ENCODE measurements at regions not wholly inside any gene's neighbourhood (a gene's known extent, or its start where the extent isn't known, plus 50 kb on each side); places are given as distances from the start of the nearest gene placed in this dataset.

DNA sequence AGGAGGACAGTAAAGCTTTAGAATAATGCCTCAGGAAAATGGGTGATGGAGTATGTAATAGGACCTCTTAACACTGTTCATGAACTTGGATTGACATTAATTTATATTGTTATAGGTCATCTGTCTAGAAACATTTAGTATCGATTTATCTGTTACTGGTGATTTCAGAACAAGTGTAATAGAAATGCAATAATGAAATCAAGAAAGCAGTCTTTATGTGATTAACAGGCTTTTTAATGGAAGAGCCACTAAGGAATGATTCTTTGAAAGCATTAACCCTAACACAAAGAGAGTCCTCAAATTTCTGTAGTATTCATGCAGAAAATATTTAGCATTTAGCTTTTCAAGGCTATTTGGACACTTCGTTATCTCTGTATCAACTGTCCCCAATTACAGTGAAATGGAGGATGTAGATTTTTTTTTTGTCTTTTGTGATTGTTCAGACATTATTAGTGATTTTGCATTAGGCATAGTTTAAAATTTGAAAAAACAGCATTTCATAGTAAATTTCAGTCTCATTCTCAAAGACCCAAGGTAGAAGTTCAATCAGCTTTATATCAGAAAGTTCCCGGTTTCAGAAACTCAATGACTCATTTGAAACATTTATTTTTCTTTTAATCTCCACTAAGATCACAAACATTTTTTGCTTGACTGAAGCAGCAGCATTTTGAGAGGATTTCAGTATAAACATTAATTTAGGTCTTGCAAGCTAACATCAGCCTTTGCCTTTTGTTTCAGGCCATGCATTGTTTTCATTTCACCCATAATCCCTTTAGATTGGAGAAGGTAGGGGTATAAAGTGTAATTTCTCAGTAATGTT is 56.3 kb downstream of the AGTR2 start:
- DNase-seq (ENCODE audit: low spot score) = no peak

DNA sequence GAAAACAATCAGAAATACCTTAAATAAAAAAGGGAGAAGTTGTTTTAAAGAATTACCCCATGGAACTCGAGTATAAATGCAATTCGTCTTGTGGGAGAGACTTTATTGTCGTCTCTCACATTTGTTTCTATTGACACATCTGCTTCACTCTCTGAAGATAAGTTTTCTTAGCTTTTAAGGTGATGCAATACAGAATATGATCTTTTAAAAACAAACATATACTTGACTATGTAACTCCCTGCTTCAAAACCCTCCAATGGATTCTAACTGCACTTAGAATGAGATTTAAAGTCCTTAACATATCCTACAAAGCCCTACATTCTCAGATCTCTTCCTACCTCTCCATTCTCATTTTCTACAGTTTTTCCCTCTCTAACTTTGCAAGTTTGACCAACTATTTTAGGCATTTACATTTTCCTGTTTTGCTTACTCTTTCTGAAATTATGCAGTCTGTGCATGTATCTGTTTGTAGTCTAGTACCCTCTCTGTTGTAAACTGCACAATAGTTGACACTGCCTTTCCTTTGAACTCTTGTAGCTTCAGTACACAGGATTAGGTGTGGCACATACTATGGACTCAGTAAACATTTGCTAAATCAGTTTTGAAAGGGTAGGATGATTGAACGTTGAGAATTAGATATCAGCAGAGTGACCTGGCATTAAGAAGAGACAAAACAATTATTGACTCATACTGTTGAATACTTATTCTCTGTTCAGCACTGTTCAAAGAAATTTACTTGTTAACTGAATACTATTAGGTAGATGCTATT is 59.8 kb downstream of the AGTR2 start:
- DNase-seq (ENCODE audit: low spot score) = no peak

DNA sequence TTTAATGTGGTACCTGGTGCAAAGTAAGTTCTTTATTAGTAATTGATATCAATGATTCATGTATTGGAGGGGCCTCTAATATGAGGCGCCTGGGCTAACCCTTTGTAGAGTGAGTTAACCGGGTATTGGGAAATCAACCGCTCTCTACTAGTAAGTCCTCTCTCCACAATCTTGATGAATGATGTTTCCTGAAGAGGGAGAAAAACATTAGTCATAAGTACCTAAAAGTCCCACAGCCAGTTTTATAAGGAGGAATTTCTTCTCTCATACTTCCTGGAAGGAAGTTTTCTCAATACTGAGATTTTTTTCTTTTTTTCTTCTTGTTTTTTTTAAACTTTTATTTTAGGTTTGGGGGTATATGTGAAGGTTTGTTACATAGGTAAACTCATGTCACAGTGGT is 62.3 kb downstream of the AGTR2 start:
- DNase-seq (ENCODE audit: low spot score) = peak; percentile 18

DNA sequence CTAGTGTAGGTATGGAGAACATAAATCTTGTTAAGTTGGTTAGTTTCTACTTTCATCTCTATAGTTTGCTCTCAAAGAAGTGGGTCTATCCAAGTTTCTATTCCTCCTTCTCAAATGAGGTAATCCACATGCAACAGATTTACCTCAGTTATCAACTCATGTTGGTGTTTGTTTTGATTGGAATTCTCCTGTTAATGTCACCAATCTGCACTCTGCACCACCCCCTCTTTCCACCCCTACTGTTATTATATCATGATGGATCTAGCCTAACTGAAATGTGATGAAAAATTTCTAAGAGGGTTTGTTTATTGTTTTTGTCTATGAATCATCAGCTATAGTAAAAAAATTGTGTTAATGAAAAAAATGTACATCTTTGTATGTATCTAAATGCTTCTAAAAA is 66.1 kb downstream of the AGTR2 start:
- DNase-seq (ENCODE audit: low spot score) = no peak

DNA sequence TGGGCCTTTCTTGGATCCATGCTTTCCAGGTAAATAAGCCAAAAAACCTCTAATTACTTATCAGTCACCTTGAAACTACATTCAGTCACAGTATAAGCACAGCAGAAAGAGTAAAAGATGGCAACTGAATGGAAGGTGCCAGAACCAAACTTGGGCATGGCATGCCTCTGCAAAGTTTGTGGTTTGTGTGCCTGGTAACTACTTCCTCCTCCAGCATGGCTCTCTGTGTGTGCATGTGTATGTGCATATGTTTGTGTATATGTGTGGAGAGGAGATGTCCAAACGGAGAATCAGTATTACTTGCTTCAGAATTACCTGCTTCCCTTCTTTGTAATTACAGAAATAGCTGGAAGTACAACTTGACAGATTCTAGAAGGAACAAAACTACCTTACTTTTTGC is 67.5 kb downstream of the AGTR2 start:
- no peak for DNase-seq (ENCODE audit: low spot score)

DNA sequence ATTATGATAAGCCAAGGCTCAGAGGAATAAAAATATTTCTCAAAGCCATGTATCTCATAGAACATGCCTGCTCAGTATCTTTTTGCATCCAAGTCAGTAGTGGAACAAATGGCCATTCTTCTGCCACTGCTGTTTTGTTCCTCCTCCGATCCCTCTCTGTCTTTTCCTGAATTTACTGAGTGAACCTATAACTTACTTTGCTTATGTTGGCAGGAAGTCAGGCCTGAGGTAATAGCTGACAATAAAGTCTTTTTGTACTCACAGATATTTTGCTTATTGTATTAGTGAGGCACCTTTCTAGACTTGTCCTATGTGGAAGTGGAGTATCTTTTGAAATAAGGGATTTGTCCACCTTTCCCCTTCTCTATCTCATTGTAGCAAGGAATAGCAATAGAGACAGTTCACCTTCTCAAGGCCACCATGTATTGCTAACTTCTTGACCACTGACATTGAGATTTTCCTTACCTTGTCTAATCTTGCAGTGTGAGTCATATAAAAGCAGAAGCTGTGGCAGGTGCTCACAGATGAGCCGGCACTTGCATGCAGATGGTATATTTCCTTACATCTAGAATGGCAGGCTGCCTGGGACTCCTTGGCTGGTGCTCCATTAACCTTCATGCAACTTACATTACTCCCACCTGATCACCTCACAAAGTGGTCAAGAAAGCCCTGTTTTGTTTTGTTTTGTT is 68.2 kb downstream of the AGTR2 start:
- DNase-seq (ENCODE audit: low spot score) = no peak

DNA sequence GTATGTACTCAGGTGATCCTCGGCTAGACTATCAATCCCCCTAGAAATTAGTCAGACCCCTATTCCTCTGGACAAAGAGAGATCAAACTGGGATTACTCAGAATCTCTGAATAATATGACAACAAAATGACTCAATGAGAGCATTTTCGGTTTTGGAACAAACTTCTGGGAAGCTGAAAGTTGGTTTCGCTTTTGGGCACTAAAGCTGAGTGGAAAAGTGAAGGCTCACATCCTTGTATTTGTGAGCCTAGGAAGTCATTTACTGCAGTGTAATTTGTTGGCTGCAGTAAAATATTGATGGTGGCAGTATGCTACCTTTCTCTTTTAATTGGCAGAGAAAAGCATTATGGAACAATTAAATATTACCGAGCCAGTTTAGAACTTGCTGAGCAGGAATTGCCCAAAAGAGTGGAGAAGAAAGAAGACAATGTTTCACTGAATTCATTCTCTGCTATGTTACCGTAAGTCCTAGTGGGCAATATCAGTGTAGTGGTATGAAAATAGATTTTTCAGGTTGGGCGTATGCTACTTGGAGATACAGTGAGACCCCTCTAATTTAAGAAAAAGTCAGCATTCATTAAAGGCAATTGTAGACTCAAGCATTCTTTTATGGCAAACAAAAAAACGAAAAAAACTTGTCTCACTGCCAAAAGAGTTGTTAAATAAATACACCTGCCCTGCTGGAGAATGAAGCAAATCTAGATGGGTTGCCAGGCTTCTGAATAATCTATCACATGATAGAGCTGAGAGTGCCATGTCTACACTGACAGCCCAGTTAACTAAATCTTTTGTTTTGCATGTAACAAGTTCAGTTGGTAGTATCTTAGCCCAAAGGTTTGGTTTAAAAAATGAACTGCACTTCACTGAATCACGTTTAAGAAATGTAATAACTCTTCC is 69.6 kb downstream of the AGTR2 start:
- peak; percentile 1 for DNase-seq (ENCODE audit: low spot score)

DNA sequence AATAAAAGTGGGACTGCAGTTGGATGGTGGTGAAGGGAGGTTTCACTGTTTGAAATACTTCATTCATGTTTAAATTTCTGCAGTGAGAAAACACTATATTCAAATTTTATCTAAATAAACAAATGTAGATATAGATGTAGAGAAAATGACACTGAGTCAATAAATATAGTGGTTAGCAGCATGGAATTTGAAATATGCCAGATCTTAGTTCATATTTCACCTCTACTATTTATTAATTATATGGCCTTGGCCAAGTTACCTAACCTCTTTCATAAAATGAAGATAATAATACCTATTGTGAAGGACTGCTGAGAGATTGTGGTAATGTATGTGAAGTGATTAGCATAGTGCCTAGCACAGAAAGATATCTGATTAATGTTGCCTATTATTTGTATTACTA is 70.5 kb downstream of the AGTR2 start:
- DNase-seq (ENCODE audit: low spot score) = no peak

DNA sequence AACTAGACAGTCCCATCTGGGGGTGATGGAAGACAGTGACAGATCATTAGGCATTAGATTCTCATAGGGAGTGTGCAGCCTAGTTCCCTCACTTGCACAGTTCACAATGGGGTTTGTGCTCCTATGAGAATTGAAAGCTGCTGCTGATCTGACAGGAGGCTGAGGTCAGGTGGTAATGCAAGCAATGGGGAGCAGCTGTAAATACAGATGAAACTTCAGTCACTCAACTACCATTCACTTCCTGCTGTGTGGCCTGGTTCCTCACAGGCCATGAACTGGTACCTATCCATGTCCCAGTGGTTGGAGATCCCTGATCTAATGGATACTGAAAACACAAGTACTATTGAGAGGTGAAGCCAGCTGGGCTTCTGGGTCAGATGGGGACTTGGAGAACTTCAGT is 72.5 kb downstream of the AGTR2 start:
- DNase-seq (ENCODE audit: low spot score) = no peak

DNA sequence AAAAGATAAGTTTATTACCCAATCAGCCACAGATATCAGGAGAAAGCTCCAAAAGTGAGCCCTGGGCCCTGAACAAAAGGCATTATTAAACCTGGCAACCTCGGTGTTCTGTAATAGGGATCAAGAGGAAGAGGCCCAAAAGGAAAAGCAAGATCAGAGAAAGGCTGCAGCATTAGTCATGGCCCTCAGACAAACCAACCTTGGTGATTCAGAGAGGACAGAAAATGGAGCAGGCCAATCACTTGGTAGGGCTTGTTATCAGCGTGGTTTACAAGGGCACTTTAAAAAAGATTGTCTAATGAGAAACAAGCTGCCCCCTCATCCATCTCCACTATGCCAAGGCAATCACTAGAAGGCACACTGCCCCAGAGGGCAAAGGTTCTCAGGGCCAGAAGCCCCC is 75.7 kb downstream of the AGTR2 start:
- no peak for DNase-seq (ENCODE audit: low spot score)

DNA sequence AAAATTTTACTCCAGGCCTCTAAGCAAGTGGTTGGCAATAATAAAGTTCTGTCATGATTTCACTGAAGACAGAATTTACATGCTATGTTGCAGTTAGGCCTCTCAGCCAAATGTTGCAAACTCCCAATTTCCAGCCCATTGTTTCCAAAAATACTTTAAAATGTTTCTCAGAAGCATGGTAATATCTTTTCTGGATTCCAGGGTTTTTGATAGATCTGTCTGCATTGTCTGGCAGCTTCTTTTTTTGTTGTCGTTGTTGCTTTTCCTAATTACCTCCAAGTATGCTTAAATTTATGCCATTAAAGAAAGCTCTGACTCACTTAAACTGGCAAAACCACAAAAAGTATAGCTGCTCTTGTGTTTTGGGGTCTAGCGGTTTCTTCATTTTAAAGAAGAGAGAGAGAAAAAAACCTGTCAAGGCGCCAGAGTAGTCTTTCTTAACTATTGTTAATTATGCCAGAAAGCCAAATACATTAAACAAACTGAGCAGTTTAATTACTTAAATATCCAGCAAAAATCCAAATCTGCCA is 97.0 kb downstream of the AGTR2 start:
- DNase-seq (ENCODE audit: low spot score) = no peak

DNA sequence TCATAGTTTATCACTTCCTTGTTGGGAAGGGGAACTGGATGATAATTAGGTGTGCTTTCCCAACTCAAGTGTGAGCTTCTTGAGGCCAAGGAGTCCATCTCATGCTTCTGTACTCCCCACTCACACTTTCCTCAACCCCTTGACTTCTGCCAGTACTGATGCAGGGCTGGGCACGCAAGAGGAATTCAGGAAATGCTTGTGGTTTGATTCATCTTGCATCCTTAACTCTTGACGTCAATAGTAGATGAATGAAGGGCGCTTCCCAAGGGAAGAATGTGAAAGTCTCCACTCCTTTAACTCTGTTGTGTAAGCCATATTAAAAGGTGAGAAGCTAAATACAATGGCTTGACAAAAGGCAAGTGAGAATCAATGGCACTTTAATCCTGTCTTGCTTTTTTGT is 101.8 kb downstream of the AGTR2 start:
- peak; percentile 74 for DNase-seq (ENCODE audit: low spot score)

DNA sequence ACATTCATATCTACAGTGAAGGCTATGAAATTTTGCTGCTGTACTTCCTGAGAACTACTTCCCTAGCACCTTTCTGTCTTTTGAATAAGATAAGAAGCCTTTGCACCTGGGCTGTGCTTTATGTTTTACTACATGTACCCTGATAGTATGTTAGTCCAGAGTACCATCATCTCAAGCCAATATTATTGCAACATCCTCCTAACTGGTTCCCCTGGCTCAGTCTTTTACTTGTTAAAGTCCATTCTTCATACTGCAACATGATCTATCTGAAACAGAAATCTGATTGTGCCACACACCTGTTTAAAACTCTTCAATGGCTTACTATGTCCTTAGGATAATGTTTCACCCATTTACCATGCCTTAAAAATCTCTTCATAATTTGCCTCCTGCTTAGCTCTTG is 102.3 kb downstream of the AGTR2 start:
- DNase-seq (ENCODE audit: low spot score) = no peak

DNA sequence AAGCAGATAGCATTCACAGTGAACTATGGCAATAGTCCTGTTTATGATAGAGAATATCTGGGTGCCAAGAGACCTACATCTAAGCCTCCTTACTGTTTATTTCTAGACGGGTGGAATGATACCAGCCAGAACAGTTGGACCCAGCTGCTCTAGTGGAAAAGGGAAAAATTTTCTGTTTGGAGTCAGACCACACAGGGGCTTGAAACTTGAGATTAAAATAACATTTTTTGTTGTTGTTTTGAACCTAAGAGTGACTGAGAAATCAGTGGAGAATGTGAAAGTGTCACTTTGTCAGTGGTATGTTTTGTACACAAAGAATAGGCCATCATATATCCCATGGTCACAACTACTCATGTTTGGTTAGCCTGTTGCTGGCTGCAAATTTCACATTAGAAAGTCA is 105.7 kb downstream of the AGTR2 start:
- DNase-seq (ENCODE audit: low spot score) = no peak

DNA sequence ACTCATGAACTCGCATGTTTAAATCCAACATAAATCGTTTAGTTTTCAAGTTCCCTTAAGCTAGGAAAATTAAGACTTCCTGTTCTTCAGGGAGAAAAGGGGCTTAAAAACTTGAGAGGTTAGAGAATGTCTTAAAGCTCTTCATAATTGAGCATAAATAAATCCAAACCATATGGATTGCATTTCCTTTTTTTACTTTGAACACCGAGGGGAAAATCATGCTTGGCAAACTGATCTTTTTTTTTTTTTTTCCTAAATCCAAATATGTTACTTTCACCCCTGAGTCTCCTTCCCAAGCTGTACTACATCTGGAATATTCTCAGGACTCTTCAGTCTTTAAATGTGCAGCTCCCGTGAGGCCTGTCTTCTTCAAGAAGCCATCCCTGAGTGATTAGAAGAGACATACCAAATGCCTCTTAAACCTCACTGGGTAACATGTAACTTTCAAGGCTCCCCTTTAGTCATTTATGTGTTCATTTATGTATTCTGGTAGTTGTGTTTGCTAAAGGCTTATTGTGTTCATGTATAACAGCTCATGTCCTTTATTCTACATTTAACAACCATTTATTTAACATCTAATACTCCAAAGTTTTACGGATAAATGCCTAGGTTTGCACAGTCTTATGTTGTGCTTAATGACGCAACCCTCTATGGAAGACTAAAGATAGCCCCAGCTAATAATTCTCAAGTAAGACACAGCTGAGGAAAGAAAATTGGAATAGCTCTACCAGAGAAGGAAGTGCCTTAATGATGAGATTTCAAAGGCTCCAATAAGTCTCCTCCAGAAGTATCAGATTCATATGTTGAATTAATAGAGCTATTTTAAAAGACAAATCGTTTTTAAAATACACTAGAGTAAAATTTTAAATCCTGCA is 107.0 kb downstream of the AGTR2 start:
- DNase-seq (ENCODE audit: low spot score) = no peak

DNA sequence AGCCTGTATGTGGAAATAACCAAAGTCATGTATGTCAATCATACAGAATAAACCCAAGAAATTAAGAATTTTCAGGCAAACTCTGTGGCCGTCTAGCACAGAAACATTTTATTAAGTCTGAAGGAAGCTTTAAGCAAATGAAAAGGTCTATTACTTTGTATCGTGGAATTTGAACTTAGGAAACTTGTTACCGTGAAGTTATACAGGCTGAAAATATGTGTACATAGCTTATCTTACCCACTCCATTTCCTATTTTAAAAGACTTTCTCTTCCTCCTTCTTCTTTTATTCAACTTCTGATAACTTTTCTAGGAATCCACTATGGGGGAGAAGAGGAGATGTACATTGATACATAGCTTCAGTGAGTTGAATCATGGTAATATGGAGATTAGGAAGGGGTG is 108.3 kb downstream of the AGTR2 start:
- DNase-seq (ENCODE audit: low spot score) = no peak

DNA sequence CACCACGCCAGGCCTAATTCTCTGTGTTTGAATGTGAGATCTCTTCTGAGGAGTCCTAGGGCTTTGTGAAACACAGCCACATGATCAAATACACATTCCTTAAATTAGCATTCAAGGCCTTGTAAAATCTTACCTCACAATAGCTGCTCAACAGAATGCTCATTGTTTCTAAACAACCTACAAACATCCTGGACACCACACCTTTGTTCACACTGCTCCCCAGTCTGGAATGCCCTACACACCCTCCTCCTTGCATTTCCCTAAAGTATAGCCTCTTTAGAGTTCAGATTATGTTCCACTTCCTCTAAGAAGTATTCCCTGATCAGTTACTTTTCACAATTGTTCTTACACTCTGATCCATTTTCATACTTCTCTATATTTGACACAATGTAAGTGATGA is 110.6 kb downstream of the AGTR2 start:
- DNase-seq (ENCODE audit: low spot score) = no peak

DNA sequence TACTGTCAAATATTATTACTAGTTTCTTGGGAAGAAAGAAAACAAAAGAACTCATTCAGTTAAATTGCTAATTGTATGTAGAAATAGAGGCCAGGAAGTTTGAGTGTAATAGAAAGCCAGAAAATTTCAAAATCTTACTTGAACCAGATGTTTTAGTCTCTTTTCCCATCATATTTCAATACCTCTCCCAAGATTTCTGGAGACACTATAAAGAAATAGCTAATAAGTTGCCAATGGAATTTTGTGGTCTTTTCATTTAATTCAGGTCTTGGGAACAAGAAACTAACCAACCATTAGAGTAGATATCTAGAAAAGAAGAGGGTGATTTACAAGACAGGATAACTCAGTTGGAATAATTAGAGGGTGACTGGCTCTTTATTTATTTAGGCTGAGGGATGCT is 112.2 kb downstream of the AGTR2 start:
- DNase-seq (ENCODE audit: low spot score) = no peak

DNA sequence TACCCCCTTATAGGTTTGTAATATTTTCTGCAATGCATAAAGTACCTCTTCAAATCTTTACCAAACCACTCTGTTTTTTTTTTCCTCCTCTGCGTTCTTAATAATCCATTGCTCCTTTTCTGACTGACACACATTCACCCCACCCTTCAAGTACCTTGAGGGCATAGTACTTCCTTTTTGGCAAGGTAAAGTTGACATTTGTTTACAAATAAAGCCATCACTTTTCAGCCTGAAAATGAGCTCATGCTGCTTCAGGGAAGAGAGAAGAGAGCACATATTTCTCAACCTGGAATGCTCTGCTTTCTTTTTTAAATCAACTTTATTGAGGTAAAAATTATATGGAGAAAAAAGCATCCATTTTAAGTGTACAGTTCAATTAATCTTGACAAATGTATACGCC is 113.9 kb downstream of the AGTR2 start:
- DNase-seq (ENCODE audit: low spot score) = no peak

DNA sequence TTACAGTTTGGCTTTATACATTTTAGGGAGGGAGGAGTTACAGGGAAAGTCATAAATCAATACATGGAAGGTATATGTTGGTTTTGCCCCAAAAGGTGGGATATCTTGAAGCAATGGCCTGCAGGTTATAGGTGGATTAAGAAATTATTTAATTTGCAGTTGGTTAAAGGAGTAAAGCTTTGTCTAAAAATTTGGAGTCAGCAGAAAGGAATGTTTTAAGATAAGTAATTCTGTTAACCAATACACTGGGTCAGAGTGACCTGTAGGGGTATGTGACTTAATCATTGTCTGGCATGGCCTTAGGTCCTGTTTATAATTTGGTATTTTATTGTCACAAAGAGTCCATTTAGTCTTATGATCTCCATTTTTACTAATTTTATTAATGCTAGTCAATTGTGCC is 115.0 kb downstream of the AGTR2 start:
- DNase-seq (ENCODE audit: low spot score) = no peak

DNA sequence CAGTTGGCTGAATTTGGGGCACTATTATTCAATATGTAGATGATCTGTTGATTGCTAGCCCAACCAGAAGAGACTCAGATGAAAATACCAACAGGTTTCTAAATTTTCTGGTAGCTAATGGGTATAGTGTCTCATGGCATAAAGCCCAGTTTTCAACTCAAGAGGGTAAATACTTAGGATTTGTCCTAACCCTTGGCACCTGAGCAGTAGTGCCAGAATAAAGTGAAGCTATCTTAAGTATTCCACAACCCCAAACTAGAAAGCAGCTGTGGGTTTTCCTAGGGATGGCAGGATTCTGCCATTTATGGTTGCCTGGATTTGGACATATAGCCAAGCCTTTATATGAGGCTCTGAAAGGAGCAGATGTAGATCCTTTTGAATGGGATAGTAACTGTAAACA is 119.0 kb downstream of the AGTR2 start:
- DNase-seq (ENCODE audit: low spot score) = no peak

All from RKO (cell line).